Psoas muscle (tissue), 7 donors: ENCODE measurements at regions not wholly inside any gene's neighbourhood (a gene's known extent, or its start where the extent isn't known, plus 50 kb on each side); places are given as distances from the start of the nearest gene placed in this dataset.
A peak's percentile ranks its signal among the peaks of the same experiment; 100 is the strongest.

Experiments used
- ATAC-seq, 4 donors: fragments of 200-7000 bp; cut with Tn5 transposase; one replicate each; pipeline ENCODE4 v1.9.1; 2020; ENCODE audit warnings: moderate library complexity in 3 of 4, mild to moderate bottlenecking in 2 of 4
- DNase-seq, 2 donors: peaks; one replicate each; pipeline ENCODE4 v3.0.0-alpha.2; 2020
- H3K27ac ChIP-seq: fragments of 200-600 bp; one replicate; pipeline ENCODE4 v1.8.0; 2022
- H3K27me3 ChIP-seq, 3 donors: fragments of 200-600 bp in 1 of 3; one replicate each; pipeline versions ENCODE4 v1.6.1 to v1.8.0; 2013 to 2022; ENCODE audit warnings: low read length in 2 of 3, mild to moderate bottlenecking in 2 of 3, moderate library complexity in 1 of 3; ENCODE audit not compliant: insufficient read depth in 3 of 3
- H3K36me3 ChIP-seq, 2 donors: fragments of 200-600 bp in 1 of 2; one replicate each; pipeline versions ENCODE4 v1.6.1 to v1.8.0; 2013 to 2022; ENCODE audit warnings: low read depth in 1 of 2, mild to moderate bottlenecking in 1 of 2, moderate library complexity in 1 of 2; ENCODE audit not compliant: insufficient read depth in 1 of 2
- H3K4me1 ChIP-seq: fragments of 200-600 bp; one replicate; pipeline ENCODE4 v1.8.0; 2022
- H3K4me3 ChIP-seq: fragments of 200-600 bp; one replicate; pipeline ENCODE4 v1.8.0; 2022; ENCODE audit warnings: mild to moderate bottlenecking
- H3K9me3 ChIP-seq: fragments of 200-600 bp; one replicate; pipeline ENCODE4 v1.8.0; 2022
- CTCF ChIP-seq: fragments of 200-600 bp; IDR thresholded peaks from one replicate; pipeline ENCODE4 v1.8.0; 2022; ENCODE audit warnings: antibody characterized with exemption
- WGBS, 3 donors: extraction: QIAGEN DNeasy Blood & Tissue Kit; methylation state at CpG; one replicate each; pipeline versions ENCODE4 v1.1.6 to v1.1.7; 2013; 5-methylcytosine and 5-hydroxymethylcytosine counted together
- intact Hi-C, 2 donors: fragments of 100-400 bp; cut with DNase I; formaldehyde crosslinking; loops; one replicate each; pipeline versions ENCODE4 v1.11.0 to v1.14.2; 2022
- donor health status: healthy with polysubstance abuse.
- donor health status: DM: no; HTN: no; CAD: no; lungs with moderate emphysema.
- donor health status: Bipolar disorder and iron deficiency.
- donor health status: healthy.
- donor health status: DM: yes; HTN: yes; CAD: no.
- donor health status: DM: no; HTN: no; CAD: no.
- donor health status: DM: yes; HTN: yes; CAD: no.

- H3K27me3 ChIP-seq = peaks cover 0 to 2% (median 0%) of the 10 kb centered on the region in 3 donors
- no peaks in the 10 kb centered on the region for H3K36me3 ChIP-seq
- H3K4me3 ChIP-seq = no peak overlapping the region
- DNase-seq (peak; percentile 50 to 67), ATAC-seq (peak; percentile 97 to 99 (median 98))
- 51 to 63% (median 53%) methylated on average over 8 of the region's 8 CpGs for WGBS, 3 donors
- H3K9me3 ChIP-seq = no peaks in the 10 kb centered on the region
- TF ChIP-seq CTCF = no peak
- H3K4me1 ChIP-seq = peaks cover 10% of the 10 kb centered on the region
- intact Hi-C loops = no loop called here
- H3K27ac ChIP-seq = peak overlapping the region; percentile 58
Measured at GRCh38 chr18:11500153-11501122, 109.0 kb upstream of the SLC35G4 start.

GRCh38 chr18:11498821-11499220 is 110.6 kb upstream of the SLC35G4 start:
- ATAC-seq = no peak
- 40 to 52% (median 44%) methylated on average over 1 of the region's 1 CpG for WGBS, 3 donors

GRCh38 chr18:11497585-11497984 is 111.8 kb upstream of the SLC35G4 start:
- no peaks in the 10 kb centered on the region for H3K36me3 ChIP-seq
- H3K4me3 ChIP-seq = no peak overlapping the region
- no peak overlapping the region for H3K27ac ChIP-seq
- peaks cover 10% of the 10 kb centered on the region for H3K4me1 ChIP-seq
- ATAC-seq (no peak), DNase-seq (peak in 1 of 2 donors; percentile 30)
- H3K9me3 ChIP-seq = no peaks in the 10 kb centered on the region
- intact Hi-C loops = loop anchor here in 1 of 2 donors (5.0 kb wide), 1 partner anchor 120 kb away; no protein-coding TSS in a partner anchor
- H3K27me3 ChIP-seq = peaks cover 0 to 2% (median 0%) of the 10 kb centered on the region in 3 donors
- no peak for TF ChIP-seq CTCF
- WGBS, 3 donors = 52 to 59% (median 54%) methylated on average over 2 of the region's 2 CpGs

More at GRCh38 chr18:11498821-11499220, 110.6 kb upstream of the SLC35G4 start:
- Histone ChIP-seq H3K27me3 (peaks cover 0 to 2% (median 0%) of the 10 kb centered on the region in 3 donors), H3K9me3 (no peaks in the 10 kb centered on the region), H3K36me3 (no peaks in the 10 kb centered on the region), H3K4me3 (no peak overlapping the region), H3K27ac (no peak overlapping the region), H3K4me1 (peaks cover 10% of the 10 kb centered on the region)
- intact Hi-C loops = loop anchor here in 1 of 2 donors (5.0 kb wide), 1 partner anchor 122 kb away; no protein-coding TSS in a partner anchor
- no peak for DNase-seq
- no peak for TF ChIP-seq CTCF

- WGBS, 3 donors = 81 to 90% (median 85%) methylated on average over 6 of the region's 6 CpGs
- ATAC-seq (no peak), DNase-seq (no peak)
- no peak for TF ChIP-seq CTCF
- Histone ChIP-seq H3K27ac (no peak overlapping the region), H3K36me3 (no peaks in the 10 kb centered on the region), H3K9me3 (no peaks in the 10 kb centered on the region), H3K4me1 (peaks cover 10% of the 10 kb centered on the region), H3K4me3 (no peak overlapping the region), H3K27me3 (peaks cover 0 to 2% (median 0%) of the 10 kb centered on the region in 3 donors)
- intact Hi-C loops = loop anchor here in 1 of 2 donors (5.0 kb wide), 1 partner anchor 119 kb away; no protein-coding TSS in a partner anchor
Measured at GRCh38 chr18:11496526-11497172, 112.7 kb upstream of the SLC35G4 start.
